IPS DF 4.7 (cell line): ENCODE measurements at regions not wholly inside any gene's neighbourhood (a gene's known extent, or its start where the extent isn't known, plus 50 kb on each side); places are given as distances from the start of the nearest gene placed in this dataset.
"Not testable (repeated sequence)": the region's sequence is repeated elsewhere in the genome, so short reads cannot be mapped to it uniquely, and the experiment has no call there.

Experiments used
- DNase-seq: peaks from one replicate; pipeline ENCODE4 v3.0.0-alpha.2; 2013; ENCODE audit warnings: low spot score; ENCODE audit errors: extremely low read depth

GRCh38 chr10:29199941-29200679, 88.8 kb upstream of the LYZL1 start:
- no peak for DNase-seq

- no peak for DNase-seq
Observed at GRCh38 chr10:29202386-29202940, 86.4 kb upstream of the LYZL1 start.

GRCh38 chr10:29203432-29203831, 85.4 kb upstream of the LYZL1 start:
- DNase-seq: no peak

GRCh38 chr10:29204070-29204800, 84.6 kb upstream of the LYZL1 start:
- no peak for DNase-seq

- no peak for DNase-seq
Observed at GRCh38 chr10:29205787-29206186, 83.1 kb upstream of the LYZL1 start.

- no peak for DNase-seq
Observed at GRCh38 chr10:29208845-29209244, 80.0 kb upstream of the LYZL1 start.

- no peak for DNase-seq
Observed at GRCh38 chr10:29209830-29210229, 79.0 kb upstream of the LYZL1 start.

- DNase-seq: no peak
Observed at GRCh38 chr10:29210266-29210868, 78.5 kb upstream of the LYZL1 start.

- no peak for DNase-seq
Observed at GRCh38 chr10:29212597-29212996, 76.3 kb upstream of the LYZL1 start.

- no peak for DNase-seq
Observed at GRCh38 chr10:29214551-29214950, 74.3 kb upstream of the LYZL1 start.

- no peak for DNase-seq
Observed at GRCh38 chr10:29217292-29217738, 71.6 kb upstream of the LYZL1 start.

GRCh38 chr10:29223326-29223725, 65.5 kb upstream of the LYZL1 start:
- DNase-seq: no peak

GRCh38 chr10:29224631-29225030, 64.2 kb upstream of the LYZL1 start:
- DNase-seq: no peak

- DNase-seq: no peak
Observed at GRCh38 chr10:29227201-29227600, 61.7 kb upstream of the LYZL1 start.

GRCh38 chr10:29228562-29228961, 60.3 kb upstream of the LYZL1 start:
- no peak for DNase-seq

- no peak for DNase-seq
Observed at GRCh38 chr10:29229258-29229705, 59.6 kb upstream of the LYZL1 start.

- DNase-seq: not testable (repeated sequence)
Observed at GRCh38 chr10:29236910-29237309, 52.0 kb upstream of the LYZL1 start.

GRCh38 chr10:29237786-29238185, 51.1 kb upstream of the LYZL1 start:
- no peak for DNase-seq

GRCh38 chr10:29238523-29239135, 50.2 kb upstream of the LYZL1 start:
- DNase-seq: no peak
